ENCODE measurements at regions not wholly inside any gene's neighbourhood (a gene's known extent, or its start where the extent isn't known, plus 50 kb on each side); places are given as distances from the start of the nearest gene placed in this dataset.
A peak's percentile ranks its signal among the peaks of the same experiment; 100 is the strongest.

DNA sequence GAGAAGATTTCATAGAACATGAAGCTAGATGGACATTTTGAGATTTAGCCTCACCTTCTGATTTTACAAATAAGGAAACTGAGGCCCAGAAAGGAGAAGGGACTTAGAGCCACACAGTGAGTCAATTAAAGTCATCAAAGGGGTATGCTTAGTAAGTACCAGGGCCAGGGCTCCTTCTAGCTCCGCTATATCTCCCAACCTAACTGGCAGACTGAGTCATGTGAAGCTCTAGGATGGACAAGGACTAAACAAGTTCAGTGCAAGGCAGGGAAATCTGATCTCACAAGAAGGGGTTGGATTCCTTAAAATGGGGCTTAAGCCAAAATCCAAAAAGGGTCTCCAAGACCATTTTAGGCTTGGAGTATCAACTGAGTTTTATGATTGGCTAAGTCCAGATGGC, 215.8 kb downstream of the PHLDA1 start:
- DNase-seq (no peak), ATAC-seq (no peak)
- TF ChIP-seq POLR2A (IDR thresholded peaks at IDR 0.05) (no peak), CTCF (IDR thresholded peaks at IDR 0.05) (no peak)
- Histone ChIP-seq H3K27me3 (no peaks in the 10 kb centered on the region), H3K9me3 (no peaks in the 10 kb centered on the region), H3K4me3 (no peak overlapping the region), H3K4me1 (peaks cover 0 to 22% (median 12%) of the 10 kb centered on the region in 12 donors), H3K27ac (peak overlapping the region in 6 of 12 donors; percentile 11 to 60 (median 48)), H3K36me3 (no peaks in the 10 kb centered on the region)
- 91 to 100% (median 95%) methylated on average over 1 of the region's 1 CpG for WGBS, 4 donors
- intact Hi-C loops (cut with DNase I) = loop anchor here in 5 of 10 donors (5.0 to 10.0 kb wide), 4 partner anchors 181 to 222 kb away; partner anchors contain the start of gene PHLDA1 (in 4 of the 5)

GRCh38 chr12:75814851-75815754, 216.5 kb downstream of the PHLDA1 start:
- intact Hi-C loops (cut with DNase I) = loop anchor here in 5 of 10 donors (5.0 to 10.0 kb wide), 4 partner anchors 180 to 222 kb away; partner anchors contain the start of gene PHLDA1 (in 4 of the 5)
- no peak overlapping the region for H3K4me3 ChIP-seq
- H3K27me3 ChIP-seq = no peaks in the 10 kb centered on the region
- no peaks in the 10 kb centered on the region for H3K36me3 ChIP-seq
- peak overlapping the region in 7 of 12 donors; percentile 11 to 60 (median 47) for H3K27ac ChIP-seq
- DNase-seq = peak in 2 of 5 donors; percentile 34 to 46
- no peaks in the 10 kb centered on the region for H3K9me3 ChIP-seq
- TF ChIP-seq CTCF (IDR thresholded peaks at IDR 0.05) = no peak
- 34 to 50% (median 42%) methylated on average over 6 of the region's 6 CpGs for WGBS, 4 donors
- H3K4me1 ChIP-seq = peaks cover 0 to 18% (median 12%) of the 10 kb centered on the region in 12 donors
- peak; percentile 75 to 94 (median 87) for ATAC-seq

- DNase-seq (no peak), ATAC-seq (no peak)
- Histone ChIP-seq H3K4me1 (peaks cover 0 to 18% (median 12%) of the 10 kb centered on the region in 12 donors), H3K9me3 (no peaks in the 10 kb centered on the region), H3K27ac (no peak overlapping the region), H3K4me3 (no peak overlapping the region), H3K27me3 (no peaks in the 10 kb centered on the region), H3K36me3 (no peaks in the 10 kb centered on the region)
- TF ChIP-seq CTCF (IDR thresholded peaks at IDR 0.05) = no peak
- no peak for TF ChIP-seq POLR2A (IDR thresholded peaks at IDR 0.05)
- 95 to 97% (median 96%) methylated on average over 1 of the region's 1 CpG for WGBS, 4 donors
- intact Hi-C loops (cut with DNase I) = loop anchor here in 2 of 10 donors (10.0 kb wide), 2 partner anchors 178 to 222 kb away; partner anchors contain the start of gene PHLDA1 (in 2 of the 2)
Observed at GRCh38 chr12:75813072-75813471, 218.5 kb downstream of the PHLDA1 start.

All from heart left ventricle (tissue), 16 donors.